ENCODE measurements at regions not wholly inside any gene's neighbourhood (a gene's known extent, or its start where the extent isn't known, plus 50 kb on each side); places are given as distances from the start of the nearest gene placed in this dataset.

GRCh38 chr6:53432318-53433161 is 83.8 kb upstream of the ELOVL5 start:
- Histone ChIP-seq H2BK15ac (ENCODE audit: low read depth, low read length) (no peak overlapping the region), H3K56ac (ENCODE audit: extremely low read depth, insufficient read depth, low read length) (no peak overlapping the region), H3K9me3 (ENCODE audit: control insufficient read depth, insufficient read depth, low read length) (no peaks in the 10 kb centered on the region), H2BK120ac (ENCODE audit: low read depth, low read length) (no peak overlapping the region), H3K4me2 (ENCODE audit: low read depth, low read length) (peak overlapping the region; percentile 58), H3K27me3 (ENCODE audit: control insufficient read depth, insufficient read depth, low read length) (no peaks in the 10 kb centered on the region; the same call in 1 of the 2 replicates), H3K4me1 (ENCODE audit: control insufficient read depth, insufficient read depth, low read length) (peaks cover 4% of the 10 kb centered on the region), H3K4ac (ENCODE audit: low read depth, low read length) (no peak overlapping the region), H3K36me3 (ENCODE audit: control insufficient read depth, insufficient read depth, low read length) (no peaks in the 10 kb centered on the region), H2AK9ac (replicated peaks; ENCODE audit: low read depth, low read length, poor library complexity) (no peak overlapping the region), H3K27ac (ENCODE audit: insufficient read depth, low read length) (peak overlapping the region; percentile 74; the same call in 1 of the 2 replicates), H4K8ac (ENCODE audit: low read depth in 2 of 2, low read length in 2 of 2) (no peak overlapping the region), H2AK5ac (ENCODE audit: low read depth, low read length) (no peak overlapping the region), H3K4me3 (ENCODE audit: insufficient read depth, low read depth, low read length) (no peak overlapping the region), H3K23ac (ENCODE audit: low read depth, low read length) (no peak overlapping the region), H2BK20ac (ENCODE audit: low read depth, low read length) (no peak overlapping the region), H3K18ac (ENCODE audit: low read depth, low read length) (peak overlapping the region; percentile 34; the same call in 1 of the 2 replicates), H3K9me1 (ENCODE audit: insufficient read depth, low read length) (no peaks in the 10 kb centered on the region), H2AFZ (replicated peaks; ENCODE audit: low read length, poor library complexity) (no peak overlapping the region), H3K79me1 (ENCODE audit: low read depth in 1 of 2, low read length in 2 of 2) (no peaks in the 10 kb centered on the region), H3K9ac (ENCODE audit: low read depth, low read length) (no peak overlapping the region), H4K91ac (ENCODE audit: insufficient read depth, low read depth, low read length) (no peak overlapping the region), H4K20me1 (ENCODE audit: insufficient read depth, low read length) (no peaks in the 10 kb centered on the region), H4K5ac (ENCODE audit: low read depth, low read length) (no peak overlapping the region; the same call in 1 of the 2 replicates), H3K14ac (replicated peaks; ENCODE audit: low read depth, low read length) (no peak overlapping the region), H2BK5ac (ENCODE audit: low read depth, low read length, poor library complexity, severe bottlenecking) (no peak overlapping the region)
- TF ChIP-seq FOS (IDR thresholded peaks at IDR 0.05; ENCODE audit: low read depth, low read length) (peak; percentile 55; the same call in 1 of the 2 replicates), POLR2A (IDR thresholded peaks at IDR 0.05; ENCODE audit: low read depth, low read length) (no peak), RCOR1 (IDR thresholded peaks at IDR 0.05; ENCODE audit: insufficient replicate concordance, low read length) (no peak), RAD21 (IDR thresholded peaks at IDR 0.05; ENCODE audit: low read length) (no peak), CEBPB (IDR thresholded peaks at IDR 0.05; ENCODE audit: low read depth, low read length) (peak; percentile 84)
- ChIA-PET CTCF (interaction anchor here (0.6 to 1.5 kb wide), 3 partner anchors 21 to 260 kb away, joined by 3 to 5 read pairs (median 4); no protein-coding TSS in a partner anchor), POLR2A (ENCODE audit: unreplicated experiment) (no interaction called here)
- 33% methylated on average over 1 of the region's 8 CpGs; no CpG with 5 or more reads in 1 of the 2 experiments for WGBS, 2 experiments (ENCODE audit: extremely low coverage in 2 of 2, insufficient read length in 1 of 2)
- no TSS peak for BruUV-seq (replicated peaks)
- peak; percentile 78 for ATAC-seq (ENCODE audit: low read depth)
- dilution Hi-C loops (cut with HindIII; ENCODE audit: low sequenced_read_pairs, unreplicated experiment) (no loop called here), in situ Hi-C loops (cut with MboI; ENCODE audit: low sequenced_read_pairs) (no loop called here), intact Hi-C loops (cut with micrococcal nuclease) (loop anchor here (10.0 kb wide), 1 partner anchor 148 kb away; no protein-coding TSS in a partner anchor)
- peak; percentile 81 for DNase-seq
